ENCODE measurements at regions not wholly inside any gene's neighbourhood (a gene's known extent, or its start where the extent isn't known, plus 50 kb on each side); places are given as distances from the start of the nearest gene placed in this dataset.
"Not testable (repeated sequence)": the region's sequence is repeated elsewhere in the genome, so short reads cannot be mapped to it uniquely, and the experiment has no call there.

GRCh38 chr16:80915079-80915450 is 91.6 kb downstream of the CMC2 start:
- no peak for DNase-seq
- peaks cover 58 to 63% of the 10 kb centered on the region in 2 donors for H3K27me3 Mint-ChIP-seq
- no peak for ATAC-seq (replicated peaks)
- no peak overlapping the region for H3K27ac Mint-ChIP-seq
- H3K36me3 Mint-ChIP-seq (ENCODE audit: insufficient read depth): no peaks in the 10 kb centered on the region
- H3K4me1 Mint-ChIP-seq (ENCODE audit: low read depth in 2 of 2): no peaks in the 10 kb centered on the region
- no peak overlapping the region for H3K4me3 Mint-ChIP-seq
- H3K9me3 Mint-ChIP-seq: no peaks in the 10 kb centered on the region

GRCh38 chr16:80914379-80915078 is 92.2 kb downstream of the CMC2 start:
- Mint-ChIP-seq H3K36me3 (ENCODE audit: insufficient read depth) (no peaks in the 10 kb centered on the region), H3K27ac (no peak overlapping the region), H3K4me3 (no peak overlapping the region), H3K27me3 (peaks cover 55 to 57% of the 10 kb centered on the region in 2 donors), H3K9me3 (no peaks in the 10 kb centered on the region), H3K4me1 (ENCODE audit: low read depth in 2 of 2) (no peaks in the 10 kb centered on the region)
- ATAC-seq (replicated peaks) (no peak), DNase-seq (no peak)

GRCh38 chr16:80913397-80913796 is 93.3 kb downstream of the CMC2 start:
- Mint-ChIP-seq H3K4me1 (ENCODE audit: low read depth in 2 of 2) (no peaks in the 10 kb centered on the region), H3K27me3 (peaks cover 46 to 51% of the 10 kb centered on the region in 2 donors), H3K36me3 (ENCODE audit: insufficient read depth) (no peaks in the 10 kb centered on the region), H3K9me3 (no peaks in the 10 kb centered on the region), H3K27ac (no peak overlapping the region), H3K4me3 (no peak overlapping the region)
- DNase-seq (no peak), ATAC-seq (replicated peaks) (no peak)

GRCh38 chr16:80912651-80913050 is 94.0 kb downstream of the CMC2 start:
- no peak for ATAC-seq (replicated peaks)
- Mint-ChIP-seq H3K9me3 (no peaks in the 10 kb centered on the region), H3K4me1 (ENCODE audit: low read depth in 2 of 2) (no peaks in the 10 kb centered on the region), H3K27ac (no peak overlapping the region), H3K4me3 (no peak overlapping the region), H3K36me3 (ENCODE audit: insufficient read depth) (no peaks in the 10 kb centered on the region), H3K27me3 (peaks cover 42 to 50% of the 10 kb centered on the region in 2 donors)
- DNase-seq: no peak

GRCh38 chr16:80910434-80910833 is 96.3 kb downstream of the CMC2 start:
- H3K4me3 Mint-ChIP-seq: no peak overlapping the region
- ATAC-seq (replicated peaks) (no peak), DNase-seq (no peak)
- H3K9me3 Mint-ChIP-seq: no peaks in the 10 kb centered on the region
- peaks cover 38 to 43% of the 10 kb centered on the region in 2 donors for H3K27me3 Mint-ChIP-seq
- no peak overlapping the region for H3K27ac Mint-ChIP-seq
- no peaks in the 10 kb centered on the region for H3K36me3 Mint-ChIP-seq (ENCODE audit: insufficient read depth)
- no peaks in the 10 kb centered on the region for H3K4me1 Mint-ChIP-seq (ENCODE audit: low read depth in 2 of 2)

- no peaks in the 10 kb centered on the region for H3K9me3 Mint-ChIP-seq
- H3K36me3 Mint-ChIP-seq (ENCODE audit: insufficient read depth): no peaks in the 10 kb centered on the region
- H3K27ac Mint-ChIP-seq: no peak overlapping the region
- H3K4me1 Mint-ChIP-seq (ENCODE audit: low read depth in 2 of 2): no peaks in the 10 kb centered on the region
- peaks cover 33 to 36% of the 10 kb centered on the region in 2 donors for H3K27me3 Mint-ChIP-seq
- DNase-seq (no peak), ATAC-seq (replicated peaks) (no peak)
- no peak overlapping the region for H3K4me3 Mint-ChIP-seq
Measured at GRCh38 chr16:80909720-80910119, 97.0 kb downstream of the CMC2 start.

GRCh38 chr16:80906169-80906568 is 100.5 kb downstream of the CMC2 start:
- H3K4me1 Mint-ChIP-seq (ENCODE audit: low read depth in 2 of 2); H3K4me3 Mint-ChIP-seq; ATAC-seq (replicated peaks); H3K27ac Mint-ChIP-seq; DNase-seq; H3K9me3 Mint-ChIP-seq; H3K36me3 Mint-ChIP-seq (ENCODE audit: insufficient read depth): not testable (repeated sequence)
- H3K27me3 Mint-ChIP-seq: peaks cover 14 to 23% of the 10 kb centered on the region in 2 donors

- no peaks in the 10 kb centered on the region for H3K9me3 Mint-ChIP-seq
- no peak overlapping the region for H3K4me3 Mint-ChIP-seq
- no peaks in the 10 kb centered on the region for H3K36me3 Mint-ChIP-seq (ENCODE audit: insufficient read depth)
- H3K27ac Mint-ChIP-seq: no peak overlapping the region
- DNase-seq (no peak), ATAC-seq (replicated peaks) (no peak)
- H3K4me1 Mint-ChIP-seq (ENCODE audit: low read depth in 2 of 2): no peaks in the 10 kb centered on the region
- H3K27me3 Mint-ChIP-seq: peaks cover 21 to 25% of the 10 kb centered on the region in 2 donors
Measured at GRCh38 chr16:80903616-80904015, 99.2 kb upstream of the CDYL2 start.

GRCh38 chr16:80902306-80903110 is 98.1 kb upstream of the CDYL2 start:
- Mint-ChIP-seq H3K4me3 (no peak overlapping the region), H3K36me3 (ENCODE audit: insufficient read depth) (no peaks in the 10 kb centered on the region), H3K9me3 (no peaks in the 10 kb centered on the region), H3K4me1 (ENCODE audit: low read depth in 2 of 2) (no peaks in the 10 kb centered on the region), H3K27me3 (peaks cover 23 to 25% of the 10 kb centered on the region in 2 donors), H3K27ac (no peak overlapping the region)
- no peak for ATAC-seq (replicated peaks)
- DNase-seq: no peak

GRCh38 chr16:80900593-80900954 is 96.2 kb upstream of the CDYL2 start:
- H3K36me3 Mint-ChIP-seq (ENCODE audit: insufficient read depth): no peaks in the 10 kb centered on the region
- H3K4me3 Mint-ChIP-seq: no peak overlapping the region
- H3K27ac Mint-ChIP-seq: no peak overlapping the region
- DNase-seq (no peak), ATAC-seq (replicated peaks) (no peak)
- H3K27me3 Mint-ChIP-seq: peaks cover 27 to 36% of the 10 kb centered on the region in 2 donors
- H3K9me3 Mint-ChIP-seq: no peaks in the 10 kb centered on the region
- no peaks in the 10 kb centered on the region for H3K4me1 Mint-ChIP-seq (ENCODE audit: low read depth in 2 of 2)

- Mint-ChIP-seq H3K4me3 (no peak overlapping the region), H3K27ac (no peak overlapping the region), H3K27me3 (peaks cover 32 to 36% of the 10 kb centered on the region in 2 donors), H3K4me1 (ENCODE audit: low read depth in 2 of 2) (no peaks in the 10 kb centered on the region), H3K9me3 (no peaks in the 10 kb centered on the region), H3K36me3 (ENCODE audit: insufficient read depth) (no peaks in the 10 kb centered on the region)
- ATAC-seq (replicated peaks) (no peak), DNase-seq (no peak)
Measured at GRCh38 chr16:80899809-80900592, 95.6 kb upstream of the CDYL2 start.

GRCh38 chr16:80896776-80897175 is 92.4 kb upstream of the CDYL2 start:
- Mint-ChIP-seq H3K27me3 (peaks cover 36 to 44% of the 10 kb centered on the region in 2 donors), H3K9me3 (no peaks in the 10 kb centered on the region), H3K27ac (no peak overlapping the region), H3K4me3 (no peak overlapping the region), H3K4me1 (ENCODE audit: low read depth in 2 of 2) (no peaks in the 10 kb centered on the region), H3K36me3 (ENCODE audit: insufficient read depth) (no peaks in the 10 kb centered on the region)
- ATAC-seq (replicated peaks) (no peak), DNase-seq (no peak)

- Mint-ChIP-seq H3K9me3 (no peaks in the 10 kb centered on the region), H3K4me1 (ENCODE audit: low read depth in 2 of 2) (no peaks in the 10 kb centered on the region), H3K27me3 (peaks cover 22 to 24% of the 10 kb centered on the region in 2 donors), H3K36me3 (ENCODE audit: insufficient read depth) (no peaks in the 10 kb centered on the region), H3K27ac (no peak overlapping the region), H3K4me3 (no peak overlapping the region)
- DNase-seq (no peak), ATAC-seq (replicated peaks) (no peak)
Measured at GRCh38 chr16:80894091-80894490, 89.7 kb upstream of the CDYL2 start.

All from effector memory CD8-positive, alpha-beta T cell (primary cell).